ENCODE measurements at regions not wholly inside any gene's neighbourhood (a gene's known extent, or its start where the extent isn't known, plus 50 kb on each side); places are given as distances from the start of the nearest gene placed in this dataset.

GRCh38 chr16:72324578-72324977 lies 152.6 kb upstream of the PMFBP1 start:
- intact Hi-C loops (cut with micrococcal nuclease), result no loop called here
- Mint-ChIP-seq H3K9me3 (peaks cover 28 to 58% (median 44%) of the 10 kb centered on the region in 7 donors), H3K36me3 (peaks cover 21 to 43% of the 10 kb centered on the region in 2 donors), H3K27me3 (ENCODE audit: low read depth in 3 of 3) (peaks cover 0 to 2% (median 0%) of the 10 kb centered on the region in 3 donors), H3K4me1 (peaks cover 4% of the 10 kb centered on the region), H3K27ac (no peak overlapping the region), H3K4me3 (no peak overlapping the region)
- 98% methylated on average over 5 of the region's 7 CpGs for WGBS (ENCODE audit: insufficient coverage)
- TF ChIP-seq CTCF (IDR thresholded peaks at IDR 0.05), result no peak
- Histone ChIP-seq H4K20me1 (ENCODE audit: insufficient read depth, low read length) (no peaks in the 10 kb centered on the region), H3K4me1 (ENCODE audit: control insufficient read depth in 1 of 2, insufficient read depth in 2 of 2, low read length in 2 of 2) (no peaks in the 10 kb centered on the region), H3K27me3 (ENCODE audit: control insufficient read depth in 2 of 2, insufficient read depth in 2 of 2, low read length in 2 of 2) (no peaks in the 10 kb centered on the region), H3K4me2 (replicated peaks; ENCODE audit: extremely low read depth, low read length, poor library complexity, severe bottlenecking) (no peak overlapping the region), H3K79me2 (ENCODE audit: insufficient read depth, low read length) (no peaks in the 10 kb centered on the region), H3K9ac (ENCODE audit: insufficient read depth, low read length, poor library complexity, severe bottlenecking) (no peak overlapping the region), H2AFZ (ENCODE audit: insufficient read depth, low read depth, low read length, poor library complexity, severe bottlenecking) (no peak overlapping the region), H3K27ac (ENCODE audit: low read depth in 1 of 2, low read length in 2 of 2) (no peak overlapping the region), H3K4me3 (replicated peaks in 1 of 3; ENCODE audit: low read depth in 2 of 3, low read length in 3 of 3) (no peak overlapping the region), H3K9me3 (replicated peaks in 1 of 2; ENCODE audit: control insufficient read depth in 1 of 2, insufficient read depth in 1 of 2, low read length in 2 of 2) (peaks cover 15 to 24% of the 10 kb centered on the region in 2 donors), H3K36me3 (replicated peaks in 1 of 2; ENCODE audit: control insufficient read depth in 1 of 2, insufficient read depth in 2 of 2, low read length in 2 of 2) (peaks cover 0 to 6% of the 10 kb centered on the region in 2 donors)
- no peak for DNase-seq

- peaks cover 10 to 15% of the 10 kb centered on the region in 2 donors for H3K36me3 Mint-ChIP-seq
- H3K9me3 ChIP-seq (replicated peaks in 1 of 2; ENCODE audit: control insufficient read depth in 1 of 2, insufficient read depth in 1 of 2, low read length in 2 of 2), result peaks cover 11 to 24% of the 10 kb centered on the region in 2 donors
- no peak overlapping the region for H3K27ac Mint-ChIP-seq
- H3K36me3 ChIP-seq (replicated peaks in 1 of 2; ENCODE audit: control insufficient read depth in 1 of 2, insufficient read depth in 2 of 2, low read length in 2 of 2), result peaks cover 0 to 6% of the 10 kb centered on the region in 2 donors
- intact Hi-C loops (cut with micrococcal nuclease), result no loop called here
- H3K9ac ChIP-seq (ENCODE audit: insufficient read depth, low read length, poor library complexity, severe bottlenecking), result no peak overlapping the region
- H3K27me3 Mint-ChIP-seq (ENCODE audit: low read depth in 3 of 3), result peaks cover 0 to 2% (median 0%) of the 10 kb centered on the region in 3 donors
- H3K4me1 ChIP-seq (ENCODE audit: control insufficient read depth in 1 of 2, insufficient read depth in 2 of 2, low read length in 2 of 2), result no peaks in the 10 kb centered on the region
- H3K4me2 ChIP-seq (replicated peaks; ENCODE audit: extremely low read depth, low read length, poor library complexity, severe bottlenecking), result no peak overlapping the region
- no peaks in the 10 kb centered on the region for H3K79me2 ChIP-seq (ENCODE audit: insufficient read depth, low read length)
- H3K4me1 Mint-ChIP-seq, result no peaks in the 10 kb centered on the region
- H2AFZ ChIP-seq (ENCODE audit: insufficient read depth, low read depth, low read length, poor library complexity, severe bottlenecking), result no peak overlapping the region
- no peak overlapping the region for H3K4me3 ChIP-seq (replicated peaks in 1 of 3; ENCODE audit: low read depth in 2 of 3, low read length in 3 of 3)
- DNase-seq, result no peak
- no peaks in the 10 kb centered on the region for H4K20me1 ChIP-seq (ENCODE audit: insufficient read depth, low read length)
- WGBS (ENCODE audit: insufficient coverage), result 0% methylated on average over 1 of the region's 2 CpGs
- H3K4me3 Mint-ChIP-seq, result no peak overlapping the region
- no peak for TF ChIP-seq CTCF (IDR thresholded peaks at IDR 0.05)
- H3K27me3 ChIP-seq (ENCODE audit: control insufficient read depth in 2 of 2, insufficient read depth in 2 of 2, low read length in 2 of 2), result no peaks in the 10 kb centered on the region
- H3K9me3 Mint-ChIP-seq, result peaks cover 20 to 28% (median 23%) of the 10 kb centered on the region in 7 donors
- no peak overlapping the region for H3K27ac ChIP-seq (ENCODE audit: low read depth in 1 of 2, low read length in 2 of 2)
These were observed 145.5 kb upstream of the PMFBP1 start for GRCh38 chr16:72317446-72317845.
